ENCODE measurements at regions not wholly inside any gene's neighbourhood (a gene's known extent, or its start where the extent isn't known, plus 50 kb on each side); places are given as distances from the start of the nearest gene placed in this dataset.
"Not testable (repeated sequence)": the region's sequence is repeated elsewhere in the genome, so short reads cannot be mapped to it uniquely, and the experiment has no call there.

GRCh38 chr14:105686462-105687170 lies 160.2 kb downstream of the TMEM121 start:
- TF ChIP-seq CTCF (CRISPR knock-in tag; IDR thresholded peaks at IDR 0.05); ZNF441 (CRISPR knock-in tag; IDR thresholded peaks at IDR 0.05; ENCODE audit: borderline replicate concordance); FOXK2 (IDR thresholded peaks at IDR 0.05); TP53 (CRISPR knock-in tag; conservative IDR thresholded peaks at IDR 0.05); RBM39 (IDR thresholded peaks at IDR 0.05; ENCODE audit: low read depth, low read length, poor library complexity, severe bottlenecking); ZNF138 (CRISPR knock-in tag; IDR thresholded peaks at IDR 0.05; ENCODE audit: low read depth); ZKSCAN1 (IDR thresholded peaks at IDR 0.05; ENCODE audit: low read length); POLR2AphosphoS5 (IDR thresholded peaks at IDR 0.05; ENCODE audit: low read depth, low read length); ZBTB7B (CRISPR knock-in tag; IDR thresholded peaks at IDR 0.05); ZNF274 (CRISPR knock-in tag; IDR thresholded peaks at IDR 0.05); ZNF580 (CRISPR knock-in tag; IDR thresholded peaks at IDR 0.05; ENCODE audit: borderline replicate concordance, low read depth); GABPA (IDR thresholded peaks at IDR 0.05; ENCODE audit: low read depth, low read length); GABPA (CRISPR knock-in tag; IDR thresholded peaks at IDR 0.05; ENCODE audit: low read depth); RARG (CRISPR knock-in tag; IDR thresholded peaks at IDR 0.05; ENCODE audit: low read depth): not testable (repeated sequence)

Measured in HepG2 (cell line).